Activated T-cell treated with anti-CD3 and anti-CD28 coated beads, Interleukin-2, amount 50 U/mL, for 48 hours (primary cell): ENCODE measurements at regions not wholly inside any gene's neighbourhood (a gene's known extent, or its start where the extent isn't known, plus 50 kb on each side); places are given as distances from the start of the nearest gene placed in this dataset.
"Not testable (repeated sequence)": the region's sequence is repeated elsewhere in the genome, so short reads cannot be mapped to it uniquely, and the experiment has no call there.

ENCODE experiments used
- DNase-seq, 2 experiments: peaks; one replicate each; pipeline ENCODE4 v3.0.0-alpha.2; 2020

- DNase-seq: no peak
These were observed 130.1 kb upstream of the KLF12 start for GRCh38 chr13:74264333-74264732.

- DNase-seq: not testable (repeated sequence)
These were observed 126.2 kb upstream of the KLF12 start for GRCh38 chr13:74260420-74260819.

GRCh38 chr13:74259641-74260040 is 125.4 kb upstream of the KLF12 start:
- no peak for DNase-seq

GRCh38 chr13:74258961-74259360 is 124.8 kb upstream of the KLF12 start:
- no peak for DNase-seq

GRCh38 chr13:74256969-74257368 is 122.8 kb upstream of the KLF12 start:
- DNase-seq: no peak

- DNase-seq: no peak
These were observed 119.0 kb upstream of the KLF12 start for GRCh38 chr13:74253161-74253560.

- no peak for DNase-seq
These were observed 117.7 kb upstream of the KLF12 start for GRCh38 chr13:74251778-74252519.

- no peak for DNase-seq
These were observed 116.6 kb upstream of the KLF12 start for GRCh38 chr13:74250738-74251190.

- no peak for DNase-seq
These were observed 114.3 kb upstream of the KLF12 start for GRCh38 chr13:74248477-74248876.

GRCh38 chr13:74246487-74246886 is 112.3 kb upstream of the KLF12 start:
- DNase-seq: peak in 1 of 2 experiments; percentile 32

- peak in 1 of 2 experiments; percentile 25 for DNase-seq
These were observed 109.7 kb upstream of the KLF12 start for GRCh38 chr13:74243637-74244526.

- not testable (repeated sequence) for DNase-seq
These were observed 107.1 kb upstream of the KLF12 start for GRCh38 chr13:74241343-74241742.

GRCh38 chr13:74230984-74231501 is 96.8 kb upstream of the KLF12 start:
- no peak for DNase-seq

GRCh38 chr13:74229242-74229641 is 95.0 kb upstream of the KLF12 start:
- no peak for DNase-seq

GRCh38 chr13:74227476-74228158 is 93.4 kb upstream of the KLF12 start:
- DNase-seq: no peak

GRCh38 chr13:74226791-74227475 is 92.7 kb upstream of the KLF12 start:
- no peak for DNase-seq

- DNase-seq: no peak
These were observed 87.5 kb upstream of the KLF12 start for GRCh38 chr13:74221752-74222151.

GRCh38 chr13:74219566-74219965 is 85.4 kb upstream of the KLF12 start:
- no peak for DNase-seq

- DNase-seq: no peak
These were observed 84.1 kb upstream of the KLF12 start for GRCh38 chr13:74218291-74218690.

- DNase-seq: no peak
These were observed 83.6 kb upstream of the KLF12 start for GRCh38 chr13:74217811-74218210.

- DNase-seq: no peak
These were observed 81.2 kb upstream of the KLF12 start for GRCh38 chr13:74215420-74215819.

- no peak for DNase-seq
These were observed 80.1 kb upstream of the KLF12 start for GRCh38 chr13:74214321-74214720.
